Colonic mucosa (tissue), 4 donors: ENCODE measurements at regions not wholly inside any gene's neighbourhood (a gene's known extent, or its start where the extent isn't known, plus 50 kb on each side); places are given as distances from the start of the nearest gene placed in this dataset.
"Not testable (repeated sequence)": the region's sequence is repeated elsewhere in the genome, so short reads cannot be mapped to it uniquely, and the experiment has no call there.

Experiments used
- DNase-seq: peaks from one replicate; pipeline ENCODE4 v3.0.0-alpha.2; 2020
- H3K27ac ChIP-seq: fragments of 200-600 bp; one replicate; pipeline ENCODE4 v1.8.0; 2021
- H3K27me3 ChIP-seq: fragments of 200-600 bp; one replicate; pipeline ENCODE4 v1.8.0; 2021
- H3K36me3 ChIP-seq: fragments of 200-600 bp; one replicate; pipeline ENCODE4 v1.8.0; 2021
- H3K4me1 ChIP-seq: fragments of 200-600 bp; one replicate; pipeline ENCODE4 v1.8.0; 2021; ENCODE audit warnings: mild to moderate bottlenecking
- H3K4me3 ChIP-seq: fragments of 200-600 bp; one replicate; pipeline ENCODE4 v1.8.0; 2021
- H3K9ac ChIP-seq, 2 donors: one replicate each; pipeline ENCODE4 v1.7.0; 2013; ENCODE audit warnings: control low read depth in 2 of 2, low read depth in 2 of 2, low read length in 2 of 2
- H3K9me3 ChIP-seq: fragments of 200-600 bp; one replicate; pipeline ENCODE4 v1.8.0; 2021
- CTCF ChIP-seq: fragments of 200-600 bp; IDR thresholded peaks from one replicate; pipeline ENCODE4 v1.8.0; 2022; ENCODE audit warnings: antibody characterized with exemption, mild to moderate bottlenecking
- intact Hi-C: fragments of 100-400 bp; cut with DNase I; formaldehyde crosslinking; loops from one replicate; pipeline ENCODE4 v1.14.1; 2022
- donor health status: healthy.
- donor health status: DM: no; HTN: no; CAD: no.
- donor health status: DM: no; HTN: no; CAD: no.

GRCh38 chr1:102120910-102121309 is 124.2 kb upstream of the OLFM3 start:
- DNase-seq: no peak

GRCh38 chr1:102118150-102118549 is 121.4 kb upstream of the OLFM3 start:
- no peaks in the 10 kb centered on the region for H3K27me3 ChIP-seq
- no peak overlapping the region for H3K4me3 ChIP-seq
- no peak for TF ChIP-seq CTCF
- H3K27ac ChIP-seq: no peak overlapping the region
- H3K4me1 ChIP-seq: no peaks in the 10 kb centered on the region
- intact Hi-C loops: no loop called here
- H3K36me3 ChIP-seq: no peaks in the 10 kb centered on the region
- no peak for DNase-seq
- H3K9me3 ChIP-seq: no peaks in the 10 kb centered on the region
- no peak overlapping the region for H3K9ac ChIP-seq

More at GRCh38 chr1:102120910-102121309, 124.2 kb upstream of the OLFM3 start:
- intact Hi-C loops: no loop called here
- TF ChIP-seq CTCF: no peak
- Histone ChIP-seq H3K9ac (no peak overlapping the region), H3K27ac (no peak overlapping the region), H3K27me3 (no peaks in the 10 kb centered on the region), H3K9me3 (no peaks in the 10 kb centered on the region), H3K4me3 (no peak overlapping the region), H3K36me3 (no peaks in the 10 kb centered on the region), H3K4me1 (no peaks in the 10 kb centered on the region)

GRCh38 chr1:102110586-102110985 is 113.9 kb upstream of the OLFM3 start:
- no peak for TF ChIP-seq CTCF
- Histone ChIP-seq H3K27ac (no peak overlapping the region), H3K9ac (no peak overlapping the region), H3K27me3 (no peaks in the 10 kb centered on the region), H3K36me3 (no peaks in the 10 kb centered on the region), H3K9me3 (no peaks in the 10 kb centered on the region), H3K4me1 (no peaks in the 10 kb centered on the region), H3K4me3 (no peak overlapping the region)
- no peak for DNase-seq
- intact Hi-C loops: no loop called here

GRCh38 chr1:102109493-102109892 is 112.8 kb upstream of the OLFM3 start:
- DNase-seq, H3K9me3 ChIP-seq, H3K9ac ChIP-seq, H3K27ac ChIP-seq, H3K36me3 ChIP-seq, H3K27me3 ChIP-seq, H3K4me3 ChIP-seq, intact Hi-C loops, H3K4me1 ChIP-seq: not testable (repeated sequence)

GRCh38 chr1:102107441-102107840 is 110.7 kb upstream of the OLFM3 start:
- no peak overlapping the region for H3K27ac ChIP-seq
- H3K9ac ChIP-seq: no peak overlapping the region
- DNase-seq: no peak
- H3K36me3 ChIP-seq: no peaks in the 10 kb centered on the region
- H3K27me3 ChIP-seq: no peaks in the 10 kb centered on the region
- no peak overlapping the region for H3K4me3 ChIP-seq
- no peaks in the 10 kb centered on the region for H3K4me1 ChIP-seq
- intact Hi-C loops: no loop called here
- H3K9me3 ChIP-seq: no peaks in the 10 kb centered on the region
- TF ChIP-seq CTCF: no peak

- intact Hi-C loops: no loop called here
- Histone ChIP-seq H3K36me3 (no peaks in the 10 kb centered on the region), H3K27ac (no peak overlapping the region), H3K9me3 (no peaks in the 10 kb centered on the region), H3K4me3 (no peak overlapping the region), H3K4me1 (no peaks in the 10 kb centered on the region), H3K27me3 (no peaks in the 10 kb centered on the region), H3K9ac (no peak overlapping the region)
- no peak for DNase-seq
- TF ChIP-seq CTCF: no peak
Measured at GRCh38 chr1:102105931-102106550, 109.3 kb upstream of the OLFM3 start.
